Liver (tissue), 7 donors: ENCODE measurements at regions not wholly inside any gene's neighbourhood (a gene's known extent, or its start where the extent isn't known, plus 50 kb on each side); places are given as distances from the start of the nearest gene placed in this dataset.

Source experiments
- DNase-seq: peaks from one replicate; pipeline ENCODE4 v3.0.0-alpha.2; 2017; ENCODE audit warnings: low spot score
- H3K27ac ChIP-seq, 2 donors: one replicate each; pipeline ENCODE4 v1.7.0; 2013; ENCODE audit warnings: inconsistent platforms in 2 of 2, low read length in 2 of 2, control low read depth in 1 of 2, low read depth in 1 of 2, mild to moderate bottlenecking in 1 of 2
- H3K27me3 ChIP-seq, 4 donors: one replicate each; pipeline versions ENCODE4 v1.6.1 to v1.7.0; 2013; ENCODE audit warnings: low read length in 3 of 4, inconsistent platforms in 1 of 4, mild to moderate bottlenecking in 1 of 4, moderate library complexity in 1 of 4; ENCODE audit not compliant: control insufficient read depth in 4 of 4, insufficient read depth in 4 of 4
- H3K36me3 ChIP-seq, 4 donors: one replicate each; pipeline versions ENCODE4 v1.6.1 to v1.7.0; 2013; ENCODE audit warnings: low read length in 3 of 4, mild to moderate bottlenecking in 3 of 4, low read depth in 1 of 4, moderate library complexity in 1 of 4; ENCODE audit not compliant: control insufficient read depth in 4 of 4, insufficient read depth in 3 of 4
- H3K4me1 ChIP-seq, 4 donors: one replicate each; pipeline versions ENCODE4 v1.6.1 to v1.7.0; 2013; ENCODE audit warnings: low read length in 3 of 4, mild to moderate bottlenecking in 3 of 4, moderate library complexity in 1 of 4; ENCODE audit not compliant: control insufficient read depth in 4 of 4, insufficient read depth in 4 of 4
- H3K4me3 ChIP-seq, 3 donors: one replicate each; pipeline versions ENCODE4 v1.6.1 to v1.7.0; 2013; ENCODE audit warnings: low read length in 3 of 3, control low read depth in 1 of 3, low read depth in 1 of 3, mild to moderate bottlenecking in 1 of 3
- H3K9ac ChIP-seq, 2 donors: one replicate each; pipeline ENCODE4 v1.7.0; 2013; ENCODE audit warnings: low read length in 2 of 2, mild to moderate bottlenecking in 2 of 2, moderate library complexity in 2 of 2, control low read depth in 1 of 2, low read depth in 1 of 2
- H3K9me3 ChIP-seq, 4 donors: one replicate each; pipeline versions ENCODE4 v1.6.1 to v1.7.0; 2013; ENCODE audit warnings: low read length in 3 of 4; ENCODE audit not compliant: control insufficient read depth in 4 of 4
- ATF3 ChIP-seq: IDR thresholded peaks from 2 replicates; pipeline ENCODE4 v1.6.1; 2016; ENCODE audit warnings: antibody characterized with exemption
- EGR1 ChIP-seq, 2 donors: IDR thresholded peaks; 2 replicates each; pipeline ENCODE4 v1.6.1; 2016 to 2018; ENCODE audit warnings: antibody characterized with exemption in 2 of 2, low read depth in 2 of 2
- HNF4A ChIP-seq, 2 donors: conservative IDR thresholded peaks; 2 replicates each; pipeline ENCODE4 v1.6.1; 2016; ENCODE audit warnings: antibody characterized with exemption in 2 of 2, mild to moderate bottlenecking in 2 of 2
- HNF4G ChIP-seq: IDR thresholded peaks from 2 replicates; pipeline ENCODE4 v1.6.1; 2016; ENCODE audit warnings: antibody characterized with exemption
- NR2F2 ChIP-seq: IDR thresholded peaks from 2 replicates; pipeline ENCODE4 v1.6.1; 2016; ENCODE audit warnings: antibody characterized with exemption
- RAD21 ChIP-seq, 2 donors: IDR thresholded peaks; 2 replicates each; pipeline ENCODE4 v1.6.1; 2016; ENCODE audit warnings: antibody characterized with exemption in 2 of 2, mild to moderate bottlenecking in 2 of 2
- RXRA ChIP-seq, 2 donors: IDR thresholded peaks; 2 replicates each; pipeline ENCODE4 v1.6.1; 2017 to 2018; ENCODE audit warnings: antibody characterized with exemption in 2 of 2, mild to moderate bottlenecking in 1 of 2
- SP1 ChIP-seq: IDR thresholded peaks from 2 replicates; pipeline ENCODE4 v1.6.1; 2018; ENCODE audit warnings: antibody characterized with exemption, mild to moderate bottlenecking
- YY1 ChIP-seq: IDR thresholded peaks from 2 replicates; pipeline ENCODE4 v1.6.1; 2016; ENCODE audit warnings: antibody characterized with exemption, mild to moderate bottlenecking
- ZBTB33 ChIP-seq: IDR thresholded peaks from 2 replicates; pipeline ENCODE4 v1.6.1; 2016; ENCODE audit warnings: antibody characterized with exemption
- WGBS: extraction: QIAGEN DNeasy Blood & Tissue Kit; methylation state at CpG from one replicate; pipeline ENCODE4 v1.1.7; 2013; 5-methylcytosine and 5-hydroxymethylcytosine counted together
- donor health status: healthy.
- donor health status: healthy.
- donor health status: healthy.
- donor health status: healthy.

GRCh38 chr18:22564036-22564435 lies 146.3 kb upstream of the CTAGE1 start:
- TF ChIP-seq ZBTB33 (no peak), RAD21 (IDR thresholded peaks at IDR 0.05) (no peak)
- WGBS: 73% methylated on average over 2 of the region's 2 CpGs

GRCh38 chr18:22566703-22567420 lies 149.1 kb upstream of the CTAGE1 start:
- WGBS: 81% methylated on average over 3 of the region's 3 CpGs
- no peak overlapping the region for H3K9ac ChIP-seq
- H3K4me3 ChIP-seq: no peak overlapping the region
- H3K4me1 ChIP-seq: peaks cover 0 to 3% (median 0%) of the 10 kb centered on the region in 4 donors
- no peaks in the 10 kb centered on the region for H3K9me3 ChIP-seq
- no peaks in the 10 kb centered on the region for H3K27me3 ChIP-seq
- TF ChIP-seq NR2F2 (no peak), SP1 (no peak), ZBTB33 (no peak), RAD21 (IDR thresholded peaks at IDR 0.05) (no peak), HNF4G (no peak), YY1 (no peak), HNF4A (conservative IDR thresholded peaks at IDR 0.05) (no peak), ATF3 (no peak), RXRA (IDR thresholded peaks at IDR 0.05) (no peak), EGR1 (IDR thresholded peaks at IDR 0.05; ENCODE audit: low read depth in 2 of 2) (no peak)
- no peak for DNase-seq
- no peaks in the 10 kb centered on the region for H3K36me3 ChIP-seq
- H3K27ac ChIP-seq: no peak overlapping the region

More at GRCh38 chr18:22564036-22564435, 146.3 kb upstream of the CTAGE1 start:
- DNase-seq: no peak
- Histone ChIP-seq H3K4me1 (peaks cover 0 to 9% (median 4%) of the 10 kb centered on the region in 4 donors), H3K36me3 (no peaks in the 10 kb centered on the region), H3K27me3 (no peaks in the 10 kb centered on the region), H3K9ac (no peak overlapping the region), H3K9me3 (no peaks in the 10 kb centered on the region), H3K27ac (no peak overlapping the region), H3K4me3 (no peak overlapping the region)

- no peaks in the 10 kb centered on the region for H3K9me3 ChIP-seq
- peaks cover 0 to 2% (median 0%) of the 10 kb centered on the region in 4 donors for H3K4me1 ChIP-seq
- no peak for DNase-seq
- peak in 1 of 2 donors; percentile 18 for TF ChIP-seq RAD21 (IDR thresholded peaks at IDR 0.05)
- TF ChIP-seq RXRA (IDR thresholded peaks at IDR 0.05): no peak
- H3K27ac ChIP-seq: no peak overlapping the region
- no peak overlapping the region for H3K9ac ChIP-seq
- no peaks in the 10 kb centered on the region for H3K27me3 ChIP-seq
- no peaks in the 10 kb centered on the region for H3K36me3 ChIP-seq
- no peak overlapping the region for H3K4me3 ChIP-seq
Measured at GRCh38 chr18:22567794-22568193, 150.1 kb upstream of the CTAGE1 start.
